GM19438 (cell line): ENCODE measurements at regions not wholly inside any gene's neighbourhood (a gene's known extent, or its start where the extent isn't known, plus 50 kb on each side); places are given as distances from the start of the nearest gene placed in this dataset.

Experiments used
- ATAC-seq: cut with Tn5 transposase; IDR thresholded peaks from one replicate; pipeline ENCODE4 v1.9.1; 2021; ENCODE audit warnings: low read depth; ENCODE audit not compliant: unreplicated experiment

DNA sequence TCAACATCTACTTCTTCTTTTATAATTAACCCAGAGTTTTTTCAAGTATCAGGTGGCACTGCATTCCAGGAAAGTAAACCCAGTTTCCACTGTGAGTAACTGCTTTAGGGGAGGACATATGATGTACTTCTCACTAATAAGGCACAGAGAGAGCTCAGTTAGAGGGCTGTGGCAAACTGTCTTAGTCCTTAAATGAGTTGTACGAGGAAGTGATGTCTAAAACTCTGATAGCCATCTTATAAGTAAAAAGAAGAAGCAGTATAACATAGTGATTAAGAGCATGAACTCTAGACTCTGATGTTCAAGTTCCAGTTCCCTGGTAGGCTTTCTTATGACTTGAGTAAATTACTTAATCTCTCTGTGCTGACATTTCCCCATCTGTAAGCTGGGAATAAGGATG lies 58.7 kb upstream of the PTGS2 start:
- no peak for ATAC-seq

DNA sequence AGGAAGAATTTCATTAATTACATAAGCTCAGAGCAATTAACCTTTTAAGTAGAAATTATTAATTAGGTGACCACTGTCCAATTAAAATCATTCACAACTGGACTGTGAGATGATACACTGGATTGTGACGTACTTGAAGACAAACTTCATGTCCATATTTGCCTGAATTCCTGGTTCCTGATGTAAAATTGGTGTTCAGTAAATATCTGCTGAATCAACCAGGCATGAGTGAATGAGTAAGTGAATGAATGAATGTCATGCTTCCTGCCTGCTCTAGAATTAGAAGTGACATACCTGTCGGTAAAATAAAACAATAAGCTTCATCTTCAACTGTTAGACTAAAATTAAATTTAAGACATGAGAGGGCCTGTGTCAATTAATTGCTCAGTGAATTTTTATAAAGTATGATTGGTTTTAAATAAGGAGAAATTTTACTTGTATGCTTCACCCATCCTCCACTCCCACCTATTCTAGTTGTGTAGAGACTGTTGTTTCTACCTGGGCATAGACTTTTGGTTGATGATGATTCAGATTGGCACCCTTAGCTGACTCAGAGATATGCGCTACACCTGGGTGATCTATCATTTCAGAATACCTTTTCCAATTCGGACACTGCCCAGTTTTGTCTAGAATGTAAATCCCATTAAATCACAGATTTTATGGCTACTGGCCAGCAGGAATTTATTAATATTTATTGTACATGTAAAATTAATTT lies 56.9 kb upstream of the PTGS2 start:
- no peak for ATAC-seq

DNA sequence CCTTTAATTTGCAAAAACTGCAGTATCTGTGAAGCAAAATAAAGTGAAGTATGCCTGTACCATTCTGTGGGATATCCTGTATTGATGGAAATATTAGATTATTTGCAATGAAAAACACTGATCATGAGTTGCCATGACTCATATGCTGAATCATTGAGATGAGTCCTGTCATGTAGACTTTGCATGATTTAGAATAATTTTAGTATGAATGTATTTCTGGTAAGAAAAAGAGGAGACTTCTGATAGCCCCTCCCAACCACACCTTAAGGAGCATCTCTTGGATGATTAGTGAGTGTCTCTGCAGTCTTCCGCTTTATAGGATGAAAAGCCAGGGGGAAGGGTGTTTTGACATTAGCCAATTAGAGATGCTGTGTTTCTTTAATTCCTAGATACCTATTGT lies 55.2 kb upstream of the PTGS2 start:
- no peak for ATAC-seq

DNA sequence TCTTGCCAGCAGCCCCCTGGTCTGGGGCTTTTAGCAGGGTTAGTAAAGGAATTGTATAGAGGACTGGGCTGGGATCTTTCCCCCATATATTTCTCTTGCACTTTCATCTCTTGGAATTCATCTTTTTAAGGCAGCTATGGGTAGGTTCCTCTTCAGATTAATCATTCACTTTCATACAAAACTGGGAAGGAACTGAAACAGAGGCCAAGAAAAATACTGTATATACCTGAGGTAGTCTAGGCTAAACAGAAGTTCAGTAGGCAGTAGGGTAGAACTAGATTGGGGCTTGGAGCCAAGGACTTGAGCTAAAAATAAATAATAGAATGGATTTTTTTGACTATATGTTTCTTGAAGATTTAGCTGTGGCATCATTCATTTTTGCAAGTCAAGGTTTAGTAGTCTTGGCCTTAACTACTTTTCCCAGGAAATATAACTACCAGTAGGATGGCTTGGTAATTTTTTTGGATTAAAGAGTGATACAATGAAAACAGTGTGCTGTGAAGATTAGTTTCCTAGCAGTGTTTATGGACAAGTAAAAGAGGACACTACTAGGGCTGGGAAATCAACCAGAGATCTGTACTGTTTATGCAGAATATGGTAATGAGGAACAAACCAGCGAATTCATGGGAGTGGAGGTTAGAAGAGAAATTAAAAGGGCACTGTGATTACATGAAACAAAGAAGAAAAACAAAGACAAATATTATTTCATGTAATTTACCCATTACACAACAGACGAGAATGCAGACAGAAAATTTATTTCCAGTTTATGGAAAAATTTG lies 50.9 kb upstream of the PTGS2 start:
- ATAC-seq, result peak; percentile 92
